ENCODE measurements at regions not wholly inside any gene's neighbourhood (a gene's known extent, or its start where the extent isn't known, plus 50 kb on each side); places are given as distances from the start of the nearest gene placed in this dataset.

DNA sequence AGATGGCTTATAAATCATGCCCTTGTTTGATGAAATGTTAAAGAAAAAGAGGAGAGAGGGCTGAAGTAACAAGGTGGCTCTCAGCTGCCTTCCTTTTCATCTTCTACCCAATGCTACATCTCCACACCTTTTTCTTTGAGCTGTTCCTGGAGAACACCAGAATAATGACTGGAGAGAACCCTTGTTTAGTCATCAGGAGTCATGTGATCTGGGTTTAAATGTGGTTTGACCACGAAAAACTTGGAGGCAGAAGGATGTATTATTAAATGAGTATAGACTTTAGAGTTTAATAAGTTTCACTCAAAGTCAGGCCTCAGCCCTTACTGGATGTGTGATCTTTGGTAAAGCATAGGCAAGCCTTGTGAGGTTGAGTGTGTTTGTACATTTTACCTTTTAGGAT, 230.3 kb upstream of the TBL1XR1 start:
- ChIA-PET POLR2A (no interaction called here), CTCF (interaction anchor here (0.6 kb wide), 1 partner anchor 48 kb away, joined by 3 read pairs; no protein-coding TSS in a partner anchor)
- TF ChIP-seq GTF2I (CRISPR knock-in tag; conservative IDR thresholded peaks at IDR 0.05): no peak
- Mint-ChIP-seq H3K4me3 (no peak overlapping the region), H3K27ac (no peak overlapping the region), H3K36me3 (no peaks in the 10 kb centered on the region), H3K4me1 (peaks cover 58% of the 10 kb centered on the region), H3K27me3 (ENCODE audit: low read depth) (no peaks in the 10 kb centered on the region), H3K9me3 (no peaks in the 10 kb centered on the region)
- ATAC-seq (no peak), DNase-seq (ENCODE audit: low spot score) (no peak)

DNA sequence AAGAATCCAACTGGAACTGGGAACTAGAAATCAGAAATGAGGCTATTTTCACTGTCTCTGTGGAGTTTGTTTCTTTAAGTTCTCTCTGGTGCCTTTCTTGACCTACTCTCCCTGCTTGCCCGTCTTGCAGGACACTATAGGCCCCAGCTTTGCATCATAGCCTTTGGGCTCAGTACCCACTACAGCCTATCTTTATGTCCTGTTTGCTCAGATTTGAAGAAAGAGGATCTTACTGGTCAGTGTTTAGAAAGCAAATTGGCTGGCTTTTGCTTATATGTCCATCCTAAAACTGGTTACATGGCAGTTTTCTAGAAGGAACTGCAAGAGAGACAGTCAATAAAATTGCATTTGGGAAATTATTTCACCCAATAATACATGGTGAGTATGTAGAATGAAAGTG, 231.8 kb upstream of the TBL1XR1 start:
- ATAC-seq: no peak
- TF ChIP-seq, protein P1, sequence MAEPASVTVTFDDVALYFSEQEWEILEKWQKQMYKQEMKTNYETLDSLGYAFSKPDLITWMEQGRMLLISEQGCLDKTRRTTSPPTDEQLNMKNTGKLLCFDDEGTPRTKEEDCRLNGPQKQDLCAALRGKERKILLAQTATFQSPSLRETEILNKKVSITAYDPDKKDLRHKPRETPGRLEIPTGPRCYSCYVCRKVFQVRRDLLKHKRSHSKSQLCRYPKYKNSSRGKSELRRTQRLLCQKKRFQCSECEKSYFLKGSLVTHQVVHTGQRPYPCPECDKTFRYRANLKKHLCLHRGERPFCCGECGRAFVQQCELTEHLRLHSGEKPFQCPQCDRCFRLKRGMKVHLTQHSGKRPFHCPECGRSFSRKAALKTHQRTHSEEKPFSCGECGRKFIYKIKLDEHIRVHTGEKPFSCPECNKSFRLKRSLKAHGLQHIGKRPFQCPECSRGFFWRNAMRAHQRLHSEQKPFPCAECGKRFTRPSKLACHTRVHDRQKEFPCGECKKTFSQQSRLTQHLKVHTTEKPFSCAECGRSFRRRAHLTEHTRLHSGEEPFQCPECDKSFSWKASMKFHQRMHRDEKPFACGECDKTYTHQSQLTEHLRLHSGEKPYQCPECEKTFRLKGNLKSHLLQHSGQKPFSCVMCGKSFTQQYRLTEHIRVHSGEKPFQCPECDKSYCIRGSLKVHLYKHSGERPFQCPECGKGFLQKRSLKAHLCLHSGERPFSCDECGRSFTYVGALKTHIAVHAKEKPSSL (CRISPR knock-in tag; conservative IDR thresholded peaks at IDR 0.05): no peak
- TF ChIP-seq TCF7 (CRISPR knock-in tag; IDR thresholded peaks at IDR 0.05; ENCODE audit: low read depth) (no peak), MXD4 (CRISPR knock-in tag; IDR thresholded peaks at IDR 0.05; ENCODE audit: borderline replicate concordance) (no peak), ZNF396 (CRISPR knock-in tag; IDR thresholded peaks at IDR 0.05; ENCODE audit: borderline replicate concordance) (no peak), NFYB (CRISPR knock-in tag; conservative IDR thresholded peaks at IDR 0.05; ENCODE audit: low read depth) (no peak), SP1 (CRISPR knock-in tag; conservative IDR thresholded peaks at IDR 0.05) (no peak), ELF4 (CRISPR knock-in tag; IDR thresholded peaks at IDR 0.05; ENCODE audit: low read depth) (no peak), FOXJ3 (CRISPR knock-in tag; IDR thresholded peaks at IDR 0.05; ENCODE audit: borderline replicate concordance) (no peak)
- TF ChIP-seq, protein P2, sequence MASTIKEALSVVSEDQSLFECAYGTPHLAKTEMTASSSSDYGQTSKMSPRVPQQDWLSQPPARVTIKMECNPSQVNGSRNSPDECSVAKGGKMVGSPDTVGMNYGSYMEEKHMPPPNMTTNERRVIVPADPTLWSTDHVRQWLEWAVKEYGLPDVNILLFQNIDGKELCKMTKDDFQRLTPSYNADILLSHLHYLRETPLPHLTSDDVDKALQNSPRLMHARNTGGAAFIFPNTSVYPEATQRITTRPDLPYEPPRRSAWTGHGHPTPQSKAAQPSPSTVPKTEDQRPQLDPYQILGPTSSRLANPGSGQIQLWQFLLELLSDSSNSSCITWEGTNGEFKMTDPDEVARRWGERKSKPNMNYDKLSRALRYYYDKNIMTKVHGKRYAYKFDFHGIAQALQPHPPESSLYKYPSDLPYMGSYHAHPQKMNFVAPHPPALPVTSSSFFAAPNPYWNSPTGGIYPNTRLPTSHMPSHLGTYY (CRISPR knock-in tag; IDR thresholded peaks at IDR 0.05): no peak
- TF ChIP-seq, protein P3, sequence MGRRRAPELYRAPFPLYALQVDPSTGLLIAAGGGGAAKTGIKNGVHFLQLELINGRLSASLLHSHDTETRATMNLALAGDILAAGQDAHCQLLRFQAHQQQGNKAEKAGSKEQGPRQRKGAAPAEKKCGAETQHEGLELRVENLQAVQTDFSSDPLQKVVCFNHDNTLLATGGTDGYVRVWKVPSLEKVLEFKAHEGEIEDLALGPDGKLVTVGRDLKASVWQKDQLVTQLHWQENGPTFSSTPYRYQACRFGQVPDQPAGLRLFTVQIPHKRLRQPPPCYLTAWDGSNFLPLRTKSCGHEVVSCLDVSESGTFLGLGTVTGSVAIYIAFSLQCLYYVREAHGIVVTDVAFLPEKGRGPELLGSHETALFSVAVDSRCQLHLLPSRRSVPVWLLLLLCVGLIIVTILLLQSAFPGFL (CRISPR knock-in tag; IDR thresholded peaks at IDR 0.05; ENCODE audit: borderline replicate concordance): no peak
- TF ChIP-seq, protein P4, sequence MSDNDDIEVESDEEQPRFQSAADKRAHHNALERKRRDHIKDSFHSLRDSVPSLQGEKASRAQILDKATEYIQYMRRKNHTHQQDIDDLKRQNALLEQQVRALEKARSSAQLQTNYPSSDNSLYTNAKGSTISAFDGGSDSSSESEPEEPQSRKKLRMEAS (CRISPR knock-in tag; IDR thresholded peaks at IDR 0.05): no peak
- TF ChIP-seq, protein P5, sequence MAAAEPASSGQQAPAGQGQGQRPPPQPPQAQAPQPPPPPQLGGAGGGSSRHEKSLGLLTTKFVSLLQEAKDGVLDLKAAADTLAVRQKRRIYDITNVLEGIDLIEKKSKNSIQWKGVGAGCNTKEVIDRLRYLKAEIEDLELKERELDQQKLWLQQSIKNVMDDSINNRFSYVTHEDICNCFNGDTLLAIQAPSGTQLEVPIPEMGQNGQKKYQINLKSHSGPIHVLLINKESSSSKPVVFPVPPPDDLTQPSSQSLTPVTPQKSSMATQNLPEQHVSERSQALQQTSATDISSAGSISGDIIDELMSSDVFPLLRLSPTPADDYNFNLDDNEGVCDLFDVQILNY (CRISPR knock-in tag; IDR thresholded peaks at IDR 0.05): no peak
- TF ChIP-seq, protein P6, sequence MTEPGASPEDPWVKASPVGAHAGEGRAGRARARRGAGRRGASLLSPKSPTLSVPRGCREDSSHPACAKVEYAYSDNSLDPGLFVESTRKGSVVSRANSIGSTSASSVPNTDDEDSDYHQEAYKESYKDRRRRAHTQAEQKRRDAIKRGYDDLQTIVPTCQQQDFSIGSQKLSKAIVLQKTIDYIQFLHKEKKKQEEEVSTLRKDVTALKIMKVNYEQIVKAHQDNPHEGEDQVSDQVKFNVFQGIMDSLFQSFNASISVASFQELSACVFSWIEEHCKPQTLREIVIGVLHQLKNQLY (CRISPR knock-in tag; IDR thresholded peaks at IDR 0.05): no peak
- no peaks in the 10 kb centered on the region for H3K27me3 Mint-ChIP-seq (ENCODE audit: low read depth)
- H3K4me3 Mint-ChIP-seq: no peak overlapping the region
- DNase-seq (ENCODE audit: low spot score): no peak
- H3K36me3 Mint-ChIP-seq: no peaks in the 10 kb centered on the region
- ChIA-PET CTCF (no interaction called here), POLR2A (interaction anchor here (1.2 kb wide), 1 partner anchor 356 kb away, joined by 4 read pairs; no protein-coding TSS in a partner anchor)
- peaks cover 48% of the 10 kb centered on the region for H3K4me1 Mint-ChIP-seq
- H3K9me3 Mint-ChIP-seq: no peaks in the 10 kb centered on the region
- H3K27ac Mint-ChIP-seq: no peak overlapping the region

DNA sequence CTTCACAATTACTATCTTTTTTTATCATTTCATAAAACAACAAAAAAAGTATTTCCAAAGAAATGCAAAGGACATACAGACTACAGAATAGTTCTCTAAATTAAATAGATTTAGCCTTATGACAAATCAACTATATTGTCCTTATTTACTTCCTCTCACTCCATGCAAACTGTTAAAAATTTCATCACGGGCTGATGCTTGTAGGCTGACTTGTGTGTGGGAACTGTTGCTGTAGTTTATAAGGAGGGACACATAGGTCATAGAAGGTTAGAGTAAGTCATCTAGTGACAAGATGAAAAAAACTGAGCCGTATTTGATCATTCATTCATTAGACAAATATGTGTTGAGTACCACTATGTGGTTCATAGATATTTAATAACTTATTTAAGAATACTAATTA, 232.5 kb upstream of the TBL1XR1 start:
- CTCF ChIA-PET: no interaction called here
- DNase-seq (ENCODE audit: low spot score): no peak
- Mint-ChIP-seq H3K27me3 (ENCODE audit: low read depth) (no peaks in the 10 kb centered on the region), H3K27ac (no peak overlapping the region), H3K9me3 (no peaks in the 10 kb centered on the region), H3K36me3 (no peaks in the 10 kb centered on the region), H3K4me3 (no peak overlapping the region), H3K4me1 (peaks cover 41% of the 10 kb centered on the region)
- no peak for ATAC-seq
- POLR2A ChIA-PET: no interaction called here
- TF ChIP-seq, protein P7, sequence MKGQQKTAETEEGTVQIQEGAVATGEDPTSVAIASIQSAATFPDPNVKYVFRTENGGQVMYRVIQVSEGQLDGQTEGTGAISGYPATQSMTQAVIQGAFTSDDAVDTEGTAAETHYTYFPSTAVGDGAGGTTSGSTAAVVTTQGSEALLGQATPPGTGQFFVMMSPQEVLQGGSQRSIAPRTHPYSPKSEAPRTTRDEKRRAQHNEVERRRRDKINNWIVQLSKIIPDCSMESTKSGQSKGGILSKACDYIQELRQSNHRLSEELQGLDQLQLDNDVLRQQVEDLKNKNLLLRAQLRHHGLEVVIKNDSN (CRISPR knock-in tag; IDR thresholded peaks at IDR 0.05): no peak
- TF ChIP-seq, protein P8, sequence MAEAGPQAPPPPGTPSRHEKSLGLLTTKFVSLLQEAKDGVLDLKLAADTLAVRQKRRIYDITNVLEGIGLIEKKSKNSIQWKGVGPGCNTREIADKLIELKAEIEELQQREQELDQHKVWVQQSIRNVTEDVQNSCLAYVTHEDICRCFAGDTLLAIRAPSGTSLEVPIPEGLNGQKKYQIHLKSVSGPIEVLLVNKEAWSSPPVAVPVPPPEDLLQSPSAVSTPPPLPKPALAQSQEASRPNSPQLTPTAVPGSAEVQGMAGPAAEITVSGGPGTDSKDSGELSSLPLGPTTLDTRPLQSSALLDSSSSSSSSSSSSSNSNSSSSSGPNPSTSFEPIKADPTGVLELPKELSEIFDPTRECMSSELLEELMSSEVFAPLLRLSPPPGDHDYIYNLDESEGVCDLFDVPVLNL (CRISPR knock-in tag; IDR thresholded peaks at IDR 0.05; ENCODE audit: borderline replicate concordance, low read depth): no peak
- TF ChIP-seq GTF2I (CRISPR knock-in tag; conservative IDR thresholded peaks at IDR 0.05) (no peak), ZNF138 (CRISPR knock-in tag; conservative IDR thresholded peaks at IDR 0.05) (no peak), ZNF423 (CRISPR knock-in tag; IDR thresholded peaks at IDR 0.05) (no peak), OVOL2 (CRISPR knock-in tag; IDR thresholded peaks at IDR 0.05; ENCODE audit: borderline replicate concordance) (no peak), SOX15 (CRISPR knock-in tag; IDR thresholded peaks at IDR 0.05) (no peak), SP1 (CRISPR knock-in tag; conservative IDR thresholded peaks at IDR 0.05) (no peak)
- TF ChIP-seq, protein P9, sequence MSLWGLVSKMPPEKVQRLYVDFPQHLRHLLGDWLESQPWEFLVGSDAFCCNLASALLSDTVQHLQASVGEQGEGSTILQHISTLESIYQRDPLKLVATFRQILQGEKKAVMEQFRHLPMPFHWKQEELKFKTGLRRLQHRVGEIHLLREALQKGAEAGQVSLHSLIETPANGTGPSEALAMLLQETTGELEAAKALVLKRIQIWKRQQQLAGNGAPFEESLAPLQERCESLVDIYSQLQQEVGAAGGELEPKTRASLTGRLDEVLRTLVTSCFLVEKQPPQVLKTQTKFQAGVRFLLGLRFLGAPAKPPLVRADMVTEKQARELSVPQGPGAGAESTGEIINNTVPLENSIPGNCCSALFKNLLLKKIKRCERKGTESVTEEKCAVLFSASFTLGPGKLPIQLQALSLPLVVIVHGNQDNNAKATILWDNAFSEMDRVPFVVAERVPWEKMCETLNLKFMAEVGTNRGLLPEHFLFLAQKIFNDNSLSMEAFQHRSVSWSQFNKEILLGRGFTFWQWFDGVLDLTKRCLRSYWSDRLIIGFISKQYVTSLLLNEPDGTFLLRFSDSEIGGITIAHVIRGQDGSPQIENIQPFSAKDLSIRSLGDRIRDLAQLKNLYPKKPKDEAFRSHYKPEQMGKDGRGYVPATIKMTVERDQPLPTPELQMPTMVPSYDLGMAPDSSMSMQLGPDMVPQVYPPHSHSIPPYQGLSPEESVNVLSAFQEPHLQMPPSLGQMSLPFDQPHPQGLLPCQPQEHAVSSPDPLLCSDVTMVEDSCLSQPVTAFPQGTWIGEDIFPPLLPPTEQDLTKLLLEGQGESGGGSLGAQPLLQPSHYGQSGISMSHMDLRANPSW (CRISPR knock-in tag; conservative IDR thresholded peaks at IDR 0.05; ENCODE audit: low read depth): no peak
